ENCODE measurements at regions not wholly inside any gene's neighbourhood (a gene's known extent, or its start where the extent isn't known, plus 50 kb on each side); places are given as distances from the start of the nearest gene placed in this dataset.

DNA sequence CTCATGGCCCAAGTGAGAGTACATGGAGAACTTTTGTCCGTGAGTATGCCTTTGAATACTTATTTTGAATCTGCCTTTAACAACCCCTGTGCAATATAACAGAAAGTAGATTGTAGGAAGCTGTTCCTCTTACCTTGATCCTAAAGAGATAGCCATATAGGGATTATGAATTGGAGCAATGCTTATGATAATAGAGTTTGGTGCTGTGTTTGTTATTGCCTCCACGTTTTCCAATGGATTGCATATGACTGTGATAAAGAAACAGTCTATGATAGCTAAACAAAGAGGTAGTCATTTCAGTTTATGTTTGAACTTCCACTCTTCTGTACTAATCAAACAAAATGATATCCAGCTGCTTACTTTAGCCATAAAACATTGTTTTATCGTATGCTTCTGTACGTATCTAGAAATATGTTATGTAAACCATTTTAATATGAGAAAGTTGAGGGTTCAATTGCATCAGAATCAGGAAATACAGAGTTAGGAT lies 199.6 kb upstream of the RGMB start:
- no peak for FAIRE-seq
- no peak for DNase-seq (ENCODE audit: insufficient read length, low spot score)
- TF ChIP-seq, protein P1, sequence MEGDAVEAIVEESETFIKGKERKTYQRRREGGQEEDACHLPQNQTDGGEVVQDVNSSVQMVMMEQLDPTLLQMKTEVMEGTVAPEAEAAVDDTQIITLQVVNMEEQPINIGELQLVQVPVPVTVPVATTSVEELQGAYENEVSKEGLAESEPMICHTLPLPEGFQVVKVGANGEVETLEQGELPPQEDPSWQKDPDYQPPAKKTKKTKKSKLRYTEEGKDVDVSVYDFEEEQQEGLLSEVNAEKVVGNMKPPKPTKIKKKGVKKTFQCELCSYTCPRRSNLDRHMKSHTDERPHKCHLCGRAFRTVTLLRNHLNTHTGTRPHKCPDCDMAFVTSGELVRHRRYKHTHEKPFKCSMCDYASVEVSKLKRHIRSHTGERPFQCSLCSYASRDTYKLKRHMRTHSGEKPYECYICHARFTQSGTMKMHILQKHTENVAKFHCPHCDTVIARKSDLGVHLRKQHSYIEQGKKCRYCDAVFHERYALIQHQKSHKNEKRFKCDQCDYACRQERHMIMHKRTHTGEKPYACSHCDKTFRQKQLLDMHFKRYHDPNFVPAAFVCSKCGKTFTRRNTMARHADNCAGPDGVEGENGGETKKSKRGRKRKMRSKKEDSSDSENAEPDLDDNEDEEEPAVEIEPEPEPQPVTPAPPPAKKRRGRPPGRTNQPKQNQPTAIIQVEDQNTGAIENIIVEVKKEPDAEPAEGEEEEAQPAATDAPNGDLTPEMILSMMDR (IDR thresholded peaks at IDR 0.05; ENCODE audit: insufficient read depth, missing control alignments): no peak

DNA sequence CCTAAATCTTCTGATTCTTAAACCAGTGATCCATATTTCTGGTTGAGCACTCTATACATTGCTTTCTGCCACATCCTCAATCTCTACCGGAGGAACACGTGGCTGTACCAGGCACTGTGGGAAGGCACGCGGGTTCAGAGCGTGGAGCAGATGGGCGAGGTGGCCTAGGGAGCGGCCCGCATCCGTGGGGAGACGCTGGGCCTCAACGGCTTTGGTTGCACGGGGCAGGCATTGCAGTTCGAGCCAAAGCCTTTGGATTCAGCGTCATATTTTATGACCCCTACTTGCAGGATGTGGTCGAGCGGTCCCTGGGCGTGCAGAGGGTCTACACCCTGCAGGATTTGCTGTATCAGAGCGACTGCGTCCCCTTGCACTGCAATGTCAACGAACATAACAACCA lies 197.2 kb upstream of the RGMB start:
- no peak for FAIRE-seq
- TF ChIP-seq, protein P1 (IDR thresholded peaks at IDR 0.05; ENCODE audit: insufficient read depth, missing control alignments): no peak
- no peak for DNase-seq (ENCODE audit: insufficient read length, low spot score)

DNA sequence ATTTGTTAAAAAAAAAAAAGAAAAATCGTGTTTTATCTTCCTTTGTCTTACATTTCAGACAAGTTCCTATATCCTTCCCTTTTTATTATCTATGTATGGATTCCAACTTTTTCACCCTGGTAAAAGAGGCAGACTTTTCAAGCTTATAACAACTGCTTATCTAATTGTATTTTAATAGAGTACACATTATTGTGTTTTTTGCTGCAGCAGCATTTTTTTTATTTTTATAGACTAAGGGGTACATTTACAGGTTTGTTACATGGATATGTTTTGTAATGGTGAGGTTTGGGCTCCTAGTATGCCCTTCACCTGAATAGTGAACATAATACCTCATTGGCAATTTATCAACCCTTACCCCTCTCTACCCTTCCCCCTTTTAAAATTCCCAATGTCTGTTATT lies 195.0 kb upstream of the RGMB start:
- TF ChIP-seq, protein P1 (IDR thresholded peaks at IDR 0.05; ENCODE audit: insufficient read depth, missing control alignments): no peak
- FAIRE-seq (no peak), DNase-seq (ENCODE audit: insufficient read length, low spot score) (no peak)

DNA sequence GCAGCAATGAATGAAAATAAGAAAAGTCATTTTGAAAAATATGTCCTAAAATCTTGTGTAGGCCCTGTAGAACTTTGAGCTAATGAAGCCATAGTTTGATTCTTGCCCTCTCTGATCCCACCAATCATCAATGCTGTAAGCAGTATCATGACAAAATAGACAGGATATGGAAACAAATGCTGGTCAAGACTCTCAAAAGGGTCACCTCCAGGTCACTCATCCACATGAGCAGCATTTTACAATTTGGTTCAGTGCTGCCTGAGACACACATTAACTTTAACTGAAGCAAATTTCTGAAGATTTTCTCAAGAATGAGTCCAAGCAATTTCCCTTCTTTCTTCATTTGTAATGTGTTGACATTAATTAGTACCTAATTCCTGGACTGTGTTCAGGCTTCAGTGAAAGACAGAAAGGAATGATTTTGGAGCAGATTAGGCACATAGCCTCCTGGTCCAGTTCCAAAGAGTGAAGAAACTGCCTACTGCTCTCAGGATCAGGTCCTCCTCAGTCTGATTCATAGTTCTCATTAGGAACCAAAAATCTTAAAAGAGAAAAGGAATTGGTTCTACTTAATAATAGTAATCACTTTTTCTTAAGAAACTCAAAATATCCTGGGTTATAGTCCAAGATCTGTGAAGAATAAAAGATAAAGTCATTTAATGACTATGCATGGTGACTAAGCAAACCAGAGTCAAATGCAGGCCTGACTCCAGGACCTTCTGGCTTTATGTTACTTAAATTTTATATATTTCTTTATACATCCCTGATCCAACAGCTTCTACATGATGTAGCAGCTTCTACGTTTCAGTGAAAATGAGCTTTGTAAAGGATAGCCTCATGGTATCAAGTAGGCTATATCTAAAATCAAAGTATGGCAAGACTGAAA lies 192.1 kb upstream of the RGMB start:
- TF ChIP-seq, protein P1 (IDR thresholded peaks at IDR 0.05; ENCODE audit: insufficient read depth, missing control alignments): no peak
- no peak for DNase-seq (ENCODE audit: insufficient read length, low spot score)
- FAIRE-seq: no peak

DNA sequence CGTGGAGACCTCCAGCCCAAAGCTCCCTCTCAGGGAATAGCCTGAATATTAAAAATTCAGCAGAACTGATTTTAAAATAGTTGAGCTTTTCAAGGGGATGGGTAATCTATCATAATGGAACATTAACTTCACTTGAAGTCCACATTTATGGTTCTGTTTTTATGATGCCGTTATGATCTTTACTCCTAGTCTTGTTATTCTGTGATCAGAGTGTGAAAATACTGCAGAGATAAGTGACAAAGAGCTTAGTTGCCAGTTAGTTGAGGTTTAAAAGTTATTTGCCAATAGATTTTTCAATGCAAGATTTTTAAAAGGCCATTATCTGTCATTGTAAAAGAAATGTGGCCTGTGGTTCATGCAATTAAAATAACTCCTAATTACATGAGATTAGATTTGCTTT lies 189.9 kb upstream of the RGMB start:
- no peak for FAIRE-seq
- TF ChIP-seq, protein P1 (IDR thresholded peaks at IDR 0.05; ENCODE audit: insufficient read depth, missing control alignments): no peak
- DNase-seq (ENCODE audit: insufficient read length, low spot score): no peak

DNA sequence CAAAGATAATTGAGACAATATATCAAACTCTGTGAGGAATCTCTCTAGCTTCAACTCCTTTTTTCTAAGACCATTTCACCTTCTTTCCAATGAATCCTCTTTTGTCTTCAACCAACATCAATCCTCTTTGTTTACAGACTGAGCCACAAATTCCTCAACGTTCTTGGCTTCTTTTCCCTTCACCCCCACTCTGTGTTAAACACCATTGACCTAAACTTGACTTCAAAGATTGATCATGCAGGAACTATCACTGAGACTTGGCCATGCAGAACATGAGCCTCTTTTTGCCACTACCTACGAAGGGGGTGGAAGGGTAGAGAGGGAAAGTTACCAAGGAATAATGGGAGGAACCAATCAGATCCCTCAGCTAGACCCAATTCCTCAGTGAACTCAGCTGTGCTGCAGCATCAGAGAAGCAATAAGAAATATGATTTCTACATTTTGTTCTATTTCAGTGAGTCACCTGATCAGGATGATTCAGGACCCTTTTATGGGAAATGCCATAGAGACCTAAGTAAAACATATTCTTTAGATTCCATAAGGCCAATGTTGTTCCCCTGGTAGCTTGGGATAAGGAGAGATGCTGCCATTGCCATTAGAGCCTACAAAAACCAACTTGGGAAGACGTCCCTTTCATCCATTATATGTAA lies 187.7 kb upstream of the RGMB start:
- DNase-seq (ENCODE audit: insufficient read length, low spot score) (no peak), FAIRE-seq (no peak)
- TF ChIP-seq, protein P1 (IDR thresholded peaks at IDR 0.05; ENCODE audit: insufficient read depth, missing control alignments): no peak

DNA sequence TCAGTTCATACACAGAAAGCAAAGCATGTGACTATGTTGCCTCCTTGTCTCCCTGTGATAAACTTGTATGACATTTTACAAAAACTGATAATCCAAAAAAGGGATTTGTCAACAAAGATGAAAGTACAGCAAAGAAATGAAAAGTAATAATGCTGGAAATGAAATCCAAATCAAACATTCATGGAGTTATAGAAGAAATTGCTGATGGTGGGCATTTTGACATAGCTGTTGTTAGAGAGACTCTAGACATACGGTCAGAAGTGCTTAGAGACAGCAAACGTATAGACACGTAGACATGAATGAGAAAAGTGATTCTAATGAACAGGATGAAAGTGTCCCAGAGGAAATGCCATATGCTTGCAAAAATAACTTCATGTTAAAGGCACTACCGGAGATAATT lies 186.9 kb upstream of the RGMB start:
- no peak for DNase-seq (ENCODE audit: insufficient read length, low spot score)
- no peak for FAIRE-seq
- TF ChIP-seq, protein P1 (IDR thresholded peaks at IDR 0.05; ENCODE audit: insufficient read depth, missing control alignments): no peak
